K562 (cell line): ENCODE measurements at regions not wholly inside any gene's neighbourhood (a gene's known extent, or its start where the extent isn't known, plus 50 kb on each side); places are given as distances from the start of the nearest gene placed in this dataset.

ENCODE experiments used
- ATAC-seq: fragments of 200-7000 bp; cut with Tn5 transposase; 3 replicates; pipeline ENCODE4 v1.9.1; 2020; ENCODE audit warnings: moderate library complexity
- BruUV-seq: library from RNA; stranded (reverse); fragments of 400-500 nt; replicated peaks from 2 replicates; lab custom pipeline; 2021; lab: Mats Ljungman, UMichigan
- CTCF ChIA-PET: fragments of 300-600 bp; formaldehyde crosslinking; extraction: SDS; loops from one replicate; lab custom pipeline; 2021; ENCODE audit warnings: low intra/inter-chr PET ratio; lab: Yijun Ruan, JAX
- POLR2A ChIA-PET: fragments of 300-600, 350-650 bp; sonication (Branson Sonifier 250); formaldehyde crosslinking; extraction: SDS; loops from one replicate; lab custom pipeline; 2021; ENCODE audit warnings: antibody characterized with exemption, inconsistent platforms; lab: Yijun Ruan, JAX
- DNase-seq, 4 experiments: peaks; one replicate each; pipeline versions ENCODE4 v3.0.0 to v3.0.0-alpha.2; 2011 to 2018; ENCODE audit warnings: low spot score in 3 of 4, mixed read lengths in 3 of 4; ENCODE audit errors: extremely low read depth in 1 of 4
- FAIRE-seq: peaks from 2 replicates; lab custom pipeline; 2011; peaks lifted over from hg19 to GRCh38; lab: Jason Lieb, UNC
- H2AFZ ChIP-seq: 2 replicates; pipeline ENCODE4 v1.6.0; 2011; ENCODE audit warnings: low read depth, low read length, control low read depth, inconsistent platforms
- H3K27ac ChIP-seq: fragments of 200-600 bp; 3 replicates; pipeline ENCODE4 v1.8.0; 2011; ENCODE audit warnings: low read depth, mild to moderate bottlenecking, control low read depth, inconsistent platforms, low read length, moderate library complexity, mixed read lengths; ENCODE audit errors: extremely low read depth
- H3K27me3 ChIP-seq, 2 experiments: fragments of 300-600 bp in 1 of 2; 2 replicates in 1 of 2; 3 replicates in 1 of 2; pipeline versions ENCODE4 v1.6.0 to v1.8.0; 2011; ENCODE audit warnings: inconsistent platforms in 2 of 2, low read length in 2 of 2, mild to moderate bottlenecking in 1 of 2, mixed read lengths in 1 of 2, moderate library complexity in 1 of 2; ENCODE audit not compliant: control insufficient read depth in 2 of 2, insufficient read depth in 2 of 2
- H3K36me3 ChIP-seq: fragments of 300-600 bp; 3 replicates; pipeline ENCODE4 v1.8.0; 2011; ENCODE audit warnings: mild to moderate bottlenecking, low read length, inconsistent platforms; ENCODE audit not compliant: control insufficient read depth, insufficient read depth
- H3K4me1 ChIP-seq, 2 experiments: fragments of 200-600 bp in 1 of 2; replicated peaks in 1 of 2; 2 replicates in 1 of 2; 3 replicates in 1 of 2; pipeline versions ENCODE4 v1.5.1 to v1.8.0; 2011; ENCODE audit warnings: inconsistent platforms in 2 of 2, low read length in 2 of 2, mild to moderate bottlenecking in 1 of 2, mixed read lengths in 1 of 2, moderate library complexity in 1 of 2; ENCODE audit not compliant: control insufficient read depth in 2 of 2, insufficient read depth in 2 of 2
- H3K4me2 ChIP-seq: 2 replicates; pipeline ENCODE4 v1.6.1; 2011; ENCODE audit warnings: low read length, control low read depth, inconsistent platforms, mixed read lengths; ENCODE audit not compliant: insufficient read depth
- H3K4me3 ChIP-seq: fragments of 200-600 bp; sonication (generic), shearing (Covaris generic); 2 replicates; pipeline ENCODE4 v1.5.1; 2016; ENCODE audit warnings: control low read depth, inconsistent platforms
- H3K79me2 ChIP-seq: fragments of 200-600 bp; 3 replicates; pipeline ENCODE4 v1.8.0; 2011; ENCODE audit warnings: low read length, inconsistent platforms; ENCODE audit not compliant: control insufficient read depth, insufficient read depth
- H3K9ac ChIP-seq, 2 experiments: 2 replicates each; pipeline versions ENCODE4 v1.6.0 to v1.6.1; 2011; ENCODE audit warnings: low read depth in 2 of 2, low read length in 2 of 2, control low read depth in 1 of 2, inconsistent platforms in 1 of 2, mild to moderate bottlenecking in 1 of 2, mixed read lengths in 1 of 2; ENCODE audit not compliant: insufficient read depth in 1 of 2
- H3K9me1 ChIP-seq: one replicate; pipeline ENCODE4 v1.6.0; 2011; ENCODE audit warnings: inconsistent platforms, mild to moderate bottlenecking, low read length, moderate library complexity; ENCODE audit not compliant: control insufficient read depth, insufficient read depth
- H3K9me3 ChIP-seq: replicated peaks from 2 replicates; pipeline ENCODE4 v1.5.1; 2011; ENCODE audit warnings: low read depth, low read length, inconsistent platforms; ENCODE audit not compliant: control insufficient read depth, insufficient read depth
- H4K20me1 ChIP-seq: replicated peaks from 2 replicates; pipeline ENCODE4 v1.6.1; 2011; ENCODE audit warnings: low read length, inconsistent platforms, mixed read lengths; ENCODE audit not compliant: control insufficient read depth, insufficient read depth
- CCAR2 ChIP-seq: fragments of 200-400 bp; formaldehyde crosslinking; IDR thresholded peaks from 2 replicates; pipeline ENCODE4 v1.6.1; 2017; ENCODE audit warnings: mild to moderate bottlenecking, low read depth, low read length
- EWSR1 ChIP-seq: fragments of 450-650 bp; IDR thresholded peaks from 2 replicates; pipeline ENCODE4 v1.6.1; 2018; ENCODE audit warnings: borderline replicate concordance, mild to moderate bottlenecking, low read depth, moderate library complexity; ENCODE audit not compliant: partially characterized antibody
- FIP1L1 ChIP-seq: fragments of 200-400 bp; formaldehyde crosslinking; IDR thresholded peaks from 2 replicates; pipeline ENCODE4 v1.6.1; 2018; ENCODE audit warnings: mild to moderate bottlenecking, low read depth, low read length; ENCODE audit not compliant: poor library complexity, severe bottlenecking
- FOXK1 ChIP-seq: sonication (generic); formaldehyde crosslinking; IDR thresholded peaks from 2 replicates; pipeline ENCODE4 v1.8.0; 2022; ENCODE audit warnings: missing genetic modification reagents, mild to moderate bottlenecking, borderline replicate concordance
- HINFP ChIP-seq: fragments of 450-650 bp; conservative IDR thresholded peaks from 2 replicates; pipeline ENCODE4 v1.6.1; 2016; ENCODE audit warnings: missing genetic modification characterization, low read depth, mild to moderate bottlenecking, control low read depth, missing compliant biosample characterization
- KAT2B ChIP-seq: IDR thresholded peaks from one replicate; pipeline ENCODE4 v1.6.1; 2012; ENCODE audit warnings: low read depth, mild to moderate bottlenecking, control low read depth, inconsistent platforms, low read length, moderate library complexity
- KDM5B ChIP-seq: fragments of 200-600 bp; sonication (generic); IDR thresholded peaks from 2 replicates; pipeline ENCODE4 v1.6.1; 2012; ENCODE audit warnings: low read depth, mild to moderate bottlenecking, moderate library complexity, low read length, control low read depth, inconsistent platforms; ENCODE audit not compliant: insufficient replicate concordance
- MTF1 ChIP-seq: fragments of 250-450 bp; sonication (Bioruptor Pico); IDR thresholded peaks from 2 replicates; pipeline ENCODE4 v1.9.0; 2021; ENCODE audit warnings: moderate library complexity, mild to moderate bottlenecking, inconsistent platforms, borderline replicate concordance
- PPARD ChIP-seq: fragments of 250-450 bp; sonication (Bioruptor Pico); IDR thresholded peaks from 2 replicates; pipeline ENCODE4 v1.8.0; 2022; ENCODE audit warnings: inconsistent platforms, mild to moderate bottlenecking, moderate library complexity
- PRPF4 ChIP-seq: fragments of 200-400 bp; formaldehyde crosslinking; IDR thresholded peaks from one replicate; pipeline ENCODE4 v1.6.1; 2017; ENCODE audit warnings: low read length, low read depth, mild to moderate bottlenecking; ENCODE audit not compliant: insufficient read depth, poor library complexity, severe bottlenecking
- RAD21 ChIP-seq, 2 experiments: fragments of 250-450 bp in 1 of 2; fragments of 450-650 bp in 1 of 2; sonication (Bioruptor Pico) in 1 of 2; formaldehyde crosslinking in 1 of 2; IDR thresholded peaks in 1 of 2; conservative IDR thresholded peaks in 1 of 2; 2 replicates each; pipeline versions ENCODE4 v1.4.0 to v1.8.0; 2020 to 2022; ENCODE audit warnings: mild to moderate bottlenecking in 2 of 2, moderate library complexity in 1 of 2
- RFX1 ChIP-seq: fragments of 450-650 bp; IDR thresholded peaks from 2 replicates; pipeline ENCODE4 v1.6.1; 2016; ENCODE audit warnings: mild to moderate bottlenecking, moderate library complexity
- RHOXF2B ChIP-seq: fragments of 250-450 bp; sonication (Bioruptor Pico); conservative IDR thresholded peaks from 2 replicates; pipeline ENCODE4 v1.5.1; 2021
- ZFP36 ChIP-seq: fragments of 150-350 bp; IDR thresholded peaks from 2 replicates; pipeline ENCODE4 v1.6.1; 2018; ENCODE audit warnings: low read length, low read depth; ENCODE audit not compliant: partially characterized antibody
- ZNF134 ChIP-seq: fragments of 250-450 bp; sonication (Bioruptor Pico); conservative IDR thresholded peaks from 2 replicates; pipeline ENCODE4 v1.4.0; 2020
- ZNF143 ChIP-seq: sonication (generic); formaldehyde crosslinking; IDR thresholded peaks from 2 replicates; pipeline ENCODE4 v1.9.0; 2022; ENCODE audit warnings: mild to moderate bottlenecking, missing genetic modification reagents
- WGBS: fragments of 100-300 bp; shearing (Covaris generic); methylation state at CpG from one replicate; pipeline ENCODE4 v1.1.6; 2016; ENCODE audit warnings: low coverage, mixed read lengths; ENCODE audit not compliant: insufficient coverage; ENCODE audit errors: missing lambda C conversion rate; 5-methylcytosine and 5-hydroxymethylcytosine counted together
- in situ Hi-C: fragments of 300-500 bp; cut with MboI; formaldehyde crosslinking; loops from 4 replicates; pipeline ENCODE4 v1.15.0; 2018; ENCODE audit warnings: inconsistent platforms, mixed read lengths
- intact Hi-C: fragments of 100-400 bp; cut with micrococcal nuclease; formaldehyde crosslinking; loops from 2 replicates; pipeline ENCODE4 v1.14.2; 2022
- TF ChIP-seq, protein P1 (sequence below): fragments of 250-450 bp; sonication (Bioruptor Pico); IDR thresholded peaks from 2 replicates; pipeline ENCODE4 v1.5.0; 2021; ENCODE audit warnings: mild to moderate bottlenecking, moderate library complexity

DNA sequence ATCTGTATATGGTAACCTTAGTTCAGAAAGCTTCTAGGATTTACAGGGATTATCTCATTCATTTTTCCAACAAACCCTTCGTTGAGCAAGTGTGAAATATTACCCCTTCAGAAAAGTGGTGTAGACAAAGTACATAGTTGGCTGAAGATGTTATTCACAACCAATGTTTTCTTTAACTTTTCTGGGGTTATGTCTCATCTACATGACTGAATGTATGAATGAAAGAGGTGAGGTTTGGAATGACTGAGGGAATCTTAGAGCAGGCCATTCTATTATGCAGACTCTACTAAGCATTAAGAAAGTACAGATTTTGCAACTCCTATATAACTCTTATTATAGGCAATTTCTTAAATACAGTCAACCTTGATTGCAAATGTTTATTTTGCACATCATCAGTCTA, 167.2 kb downstream of the NDFIP2 start:
- POLR2A ChIA-PET: no interaction called here
- DNase-seq: no peak
- BruUV-seq: no TSS peak
- H3K9me1 ChIP-seq: no peaks in the 10 kb centered on the region
- intact Hi-C loops: no loop called here
- no peaks in the 10 kb centered on the region for H3K9me3 ChIP-seq
- H3K27ac ChIP-seq: no peak overlapping the region
- H2AFZ ChIP-seq: no peak overlapping the region
- H3K4me3 ChIP-seq: no peak overlapping the region
- no peaks in the 10 kb centered on the region for H3K36me3 ChIP-seq
- H4K20me1 ChIP-seq: no peaks in the 10 kb centered on the region
- no peaks in the 10 kb centered on the region for H3K4me1 ChIP-seq
- in situ Hi-C loops: no loop called here
- no peaks in the 10 kb centered on the region for H3K27me3 ChIP-seq
- no peak for TF ChIP-seq ZNF143 (CRISPR knock-in tag)
- TF ChIP-seq KAT2B: no peak
- TF ChIP-seq RHOXF2B (CRISPR knock-in tag): no peak
- TF ChIP-seq PRPF4: no peak
- TF ChIP-seq FOXK1 (CRISPR knock-in tag): no peak
- TF ChIP-seq ZFP36: no peak
- TF ChIP-seq CCAR2: no peak
- TF ChIP-seq PPARD (CRISPR knock-in tag): no peak
- TF ChIP-seq, protein P1, sequence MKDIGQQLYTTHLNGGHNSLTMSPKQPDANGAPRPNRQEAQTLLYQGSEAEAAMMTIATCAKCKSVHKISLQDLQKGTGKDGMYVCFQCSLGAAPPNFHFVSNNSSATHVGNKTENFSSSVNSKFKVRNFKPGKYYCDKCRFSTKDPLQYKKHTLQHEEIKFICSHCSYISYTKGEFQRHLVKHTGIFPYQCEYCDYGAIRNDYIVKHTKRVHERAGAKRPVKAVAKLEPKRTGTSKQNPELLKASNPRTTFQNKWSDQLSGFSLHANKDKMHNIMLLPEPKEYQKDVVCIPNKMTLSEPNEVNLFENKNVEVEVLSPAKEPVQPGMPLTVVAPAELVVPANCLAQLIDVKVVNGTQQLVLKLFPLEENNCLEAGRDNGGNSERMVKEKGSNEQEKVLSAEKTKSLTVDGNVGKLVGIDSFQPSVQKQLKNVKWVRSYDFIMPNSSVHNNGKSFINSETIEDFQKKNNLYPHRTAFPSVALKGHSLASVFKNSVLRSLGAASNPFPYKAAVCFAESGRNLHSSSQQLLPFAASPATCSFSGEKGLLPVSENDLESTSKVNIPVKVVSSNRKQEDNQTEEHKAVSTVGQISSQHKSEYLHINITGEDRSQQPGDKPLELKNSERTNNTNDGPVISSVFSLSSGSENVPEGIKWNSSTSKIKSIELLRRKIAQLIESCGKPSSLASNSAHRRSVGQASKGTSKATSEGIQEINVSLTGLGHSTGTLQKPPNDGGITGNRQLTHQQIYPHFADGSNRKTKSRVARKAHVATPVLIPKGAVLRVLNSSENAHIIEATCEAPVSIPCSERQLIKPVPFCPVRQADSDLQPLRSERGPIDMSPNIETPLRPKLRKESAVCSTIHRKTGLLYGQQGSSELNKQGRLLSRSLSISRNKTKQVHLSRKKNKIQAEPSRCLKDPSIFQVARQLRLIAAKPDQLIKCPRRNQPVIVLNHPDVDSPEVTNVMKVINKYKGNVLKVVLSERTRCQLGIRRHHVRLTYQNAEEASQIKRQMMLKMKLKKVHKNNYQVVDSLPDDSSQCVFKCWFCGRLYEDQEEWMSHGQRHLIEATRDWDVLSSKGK: no peak
- TF ChIP-seq FIP1L1: no peak
- TF ChIP-seq MTF1 (CRISPR knock-in tag): no peak
- TF ChIP-seq ZNF134 (CRISPR knock-in tag): no peak
- TF ChIP-seq HINFP: no peak
- TF ChIP-seq KDM5B: no peak
- TF ChIP-seq RAD21 (CRISPR knock-in tag; conservative IDR thresholded peaks at IDR 0.05 in 1 of 2, IDR thresholded peaks at IDR 0.05 in 1 of 2): no peak
- no peak for TF ChIP-seq RFX1
- TF ChIP-seq EWSR1: no peak
- H3K4me2 ChIP-seq: no peak overlapping the region
- no peak overlapping the region for H3K9ac ChIP-seq
- CTCF ChIA-PET: no interaction called here
- no peak for FAIRE-seq
- no peaks in the 10 kb centered on the region for H3K79me2 ChIP-seq
- WGBS: 0% methylated on average over 1 of the region's 1 CpG
- ATAC-seq: no peak
